Tibial nerve (tissue), 3 donors: ENCODE measurements at regions not wholly inside any gene's neighbourhood (a gene's known extent, or its start where the extent isn't known, plus 50 kb on each side); places are given as distances from the start of the nearest gene placed in this dataset.

Source experiments
- CTCF ChIP-seq, 5 experiments: fragments of 200-600 bp in 3 of 5; fragments of 450-650 bp in 2 of 5; sonication (generic) in 3 of 5; IDR thresholded peaks; one replicate each; pipeline ENCODE4 v1.5.1; 2016 to 2019; ENCODE audit warnings: antibody characterized with exemption in 5 of 5, mild to moderate bottlenecking in 3 of 5, moderate library complexity in 2 of 5
- POLR2A ChIP-seq, 2 donors: fragments of 450-650 bp; IDR thresholded peaks; one replicate each; pipeline ENCODE4 v1.6.1; 2017; ENCODE audit warnings: antibody characterized with exemption in 2 of 2, mild to moderate bottlenecking in 2 of 2, moderate library complexity in 2 of 2

DNA sequence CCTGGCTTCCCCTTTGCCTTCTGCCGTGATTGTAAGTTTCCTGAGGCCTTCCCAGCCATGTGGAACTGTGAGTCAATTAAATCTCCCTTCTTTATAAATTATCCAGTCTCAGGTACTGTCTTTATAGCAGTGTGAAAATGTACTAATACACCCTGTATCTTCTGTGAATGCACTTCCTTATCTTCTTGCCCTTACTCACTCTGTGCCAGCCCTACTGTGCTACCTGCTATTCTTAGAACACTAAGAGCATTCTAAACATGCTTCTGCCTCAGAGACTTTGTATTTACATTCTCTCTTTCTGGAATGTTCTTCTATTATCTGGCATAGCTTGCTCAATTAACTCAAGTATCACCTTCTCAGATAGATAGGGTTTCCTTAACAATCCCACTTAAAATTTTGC lies 164.4 kb upstream of the EDIL3 start:
- TF ChIP-seq POLR2A (IDR thresholded peaks at IDR 0.05) (no peak), CTCF (IDR thresholded peaks at IDR 0.05) (no peak)
